Right lobe of liver (tissue), 6 donors: ENCODE measurements at regions not wholly inside any gene's neighbourhood (a gene's known extent, or its start where the extent isn't known, plus 50 kb on each side); places are given as distances from the start of the nearest gene placed in this dataset.

Experiments
- ATAC-seq, 4 donors: fragments of 200-7000 bp; cut with Tn5 transposase; one replicate each; pipeline ENCODE4 v1.9.1; 2020; ENCODE audit warnings: mild to moderate bottlenecking in 4 of 4, moderate library complexity in 4 of 4
- DNase-seq, 3 donors: peaks; one replicate each; pipeline ENCODE4 v3.0.0-alpha.2; 2020
- H3K27ac ChIP-seq, 3 donors: fragments of 200-600 bp; one replicate each; pipeline ENCODE4 v1.8.0; 2022
- H3K27me3 ChIP-seq, 2 donors: fragments of 200-600 bp; one replicate each; pipeline ENCODE4 v1.8.0; 2022
- H3K36me3 ChIP-seq, 4 donors: fragments of 200-600 bp; sonication (generic) in 1 of 4; one replicate each; pipeline versions ENCODE4 v1.5.1 to v1.8.0; 2017 to 2022; ENCODE audit warnings: control low read depth in 1 of 4
- H3K4me1 ChIP-seq, 4 donors: fragments of 200-600 bp; sonication (generic) in 1 of 4; one replicate each; pipeline versions ENCODE4 v1.5.1 to v1.8.0; 2017 to 2022; ENCODE audit warnings: control low read depth in 1 of 4
- H3K4me3 ChIP-seq, 3 donors: fragments of 200-600 bp; one replicate each; pipeline ENCODE4 v1.8.0; 2022
- H3K9me3 ChIP-seq, 4 donors: fragments of 200-600 bp; sonication (generic) in 1 of 4; one replicate each; pipeline versions ENCODE4 v1.5.1 to v1.8.0; 2017 to 2022; ENCODE audit warnings: control low read depth in 1 of 4
- CTCF ChIP-seq, 4 donors: fragments of 200-600 bp in 3 of 4; fragments of 450-650 bp in 1 of 4; IDR thresholded peaks; one replicate each; pipeline versions ENCODE4 v1.5.1 to v1.8.0; 2016 to 2022; ENCODE audit warnings: antibody characterized with exemption in 4 of 4, mild to moderate bottlenecking in 2 of 4
- POLR2A ChIP-seq: fragments of 450-650 bp; IDR thresholded peaks from one replicate; pipeline ENCODE4 v1.6.1; 2017; ENCODE audit warnings: antibody characterized with exemption, mild to moderate bottlenecking
- WGBS: methylation state at CpG from one replicate; pipeline ENCODE4 v1.1.6; 2018; ENCODE audit warnings: low coverage, low lambda C conversion rate; ENCODE audit not compliant: insufficient coverage; ENCODE audit errors: missing lambda C conversion rate; 5-methylcytosine and 5-hydroxymethylcytosine counted together
- intact Hi-C, 2 donors: fragments of 100-400 bp; cut with DNase I; formaldehyde crosslinking; loops; one replicate each; pipeline versions ENCODE4 v1.11.2 to v1.14.1; 2022
- donor health status: DM: no; HTN: yes; CAD: no.
- donor health status: DM: no; HTN: no; CAD: no.
- donor health status: DM: no; HTN: no; CAD: no.
- donor health status: DM: no; HTN: yes; CAD: no.
- donor health status: DM: no; HTN: yes; CAD: no.

GRCh38 chr18:73124175-73124574 is 256.4 kb upstream of the NETO1 start:
- no peak overlapping the region for H3K27ac ChIP-seq
- DNase-seq (no peak), ATAC-seq (no peak)
- intact Hi-C loops: no loop called here
- TF ChIP-seq POLR2A (no peak), CTCF (IDR thresholded peaks at IDR 0.05) (no peak)
- no peak overlapping the region for H3K4me3 ChIP-seq
- no peaks in the 10 kb centered on the region for H3K4me1 ChIP-seq
- no peaks in the 10 kb centered on the region for H3K9me3 ChIP-seq
- H3K27me3 ChIP-seq: no peaks in the 10 kb centered on the region
- H3K36me3 ChIP-seq: no peaks in the 10 kb centered on the region
- 45% methylated on average over 2 of the region's 2 CpGs for WGBS

- intact Hi-C loops: no loop called here
- no peaks in the 10 kb centered on the region for H3K27me3 ChIP-seq
- WGBS: 74% methylated on average over 1 of the region's 1 CpG
- no peaks in the 10 kb centered on the region for H3K9me3 ChIP-seq
- H3K36me3 ChIP-seq: no peaks in the 10 kb centered on the region
- H3K4me1 ChIP-seq: no peaks in the 10 kb centered on the region
- ATAC-seq (no peak), DNase-seq (no peak)
- TF ChIP-seq POLR2A (no peak), CTCF (IDR thresholded peaks at IDR 0.05) (no peak)
- H3K4me3 ChIP-seq: no peak overlapping the region
- H3K27ac ChIP-seq: no peak overlapping the region
Measured at GRCh38 chr18:73121207-73121606, 253.4 kb upstream of the NETO1 start.

- H3K4me3 ChIP-seq: no peak overlapping the region
- H3K27me3 ChIP-seq: no peaks in the 10 kb centered on the region
- 45% methylated on average over 1 of the region's 8 CpGs for WGBS
- DNase-seq (no peak), ATAC-seq (no peak)
- TF ChIP-seq CTCF (IDR thresholded peaks at IDR 0.05) (no peak), POLR2A (no peak)
- H3K4me1 ChIP-seq: no peaks in the 10 kb centered on the region
- intact Hi-C loops: no loop called here
- no peaks in the 10 kb centered on the region for H3K36me3 ChIP-seq
- H3K27ac ChIP-seq: no peak overlapping the region
- no peaks in the 10 kb centered on the region for H3K9me3 ChIP-seq
Measured at GRCh38 chr18:73120626-73121025, 252.8 kb upstream of the NETO1 start.

- no peak for TF ChIP-seq CTCF (IDR thresholded peaks at IDR 0.05)
- TF ChIP-seq POLR2A: no peak
- Histone ChIP-seq H3K9me3 (no peaks in the 10 kb centered on the region), H3K4me3 (no peak overlapping the region), H3K27ac (no peak overlapping the region), H3K27me3 (no peaks in the 10 kb centered on the region), H3K36me3 (no peaks in the 10 kb centered on the region), H3K4me1 (no peaks in the 10 kb centered on the region)
- WGBS: 31% methylated on average over 2 of the region's 2 CpGs
- intact Hi-C loops: no loop called here
- no peak for DNase-seq
- no peak for ATAC-seq
Measured at GRCh38 chr18:73119574-73119973, 251.8 kb upstream of the NETO1 start.
